ENCODE measurements at regions not wholly inside any gene's neighbourhood (a gene's known extent, or its start where the extent isn't known, plus 50 kb on each side); places are given as distances from the start of the nearest gene placed in this dataset.

GRCh38 chr2:102967451-102967850, 205.6 kb downstream of the TMEM182 start:
- no peak for FAIRE-seq

GRCh38 chr2:102968375-102968774, 206.5 kb downstream of the TMEM182 start:
- no peak for FAIRE-seq

- FAIRE-seq: no peak
Observed at GRCh38 chr2:102971701-102972100, 209.9 kb downstream of the TMEM182 start.

- no peak for FAIRE-seq
Observed at GRCh38 chr2:102975996-102976975, 214.5 kb downstream of the TMEM182 start.

DNA sequence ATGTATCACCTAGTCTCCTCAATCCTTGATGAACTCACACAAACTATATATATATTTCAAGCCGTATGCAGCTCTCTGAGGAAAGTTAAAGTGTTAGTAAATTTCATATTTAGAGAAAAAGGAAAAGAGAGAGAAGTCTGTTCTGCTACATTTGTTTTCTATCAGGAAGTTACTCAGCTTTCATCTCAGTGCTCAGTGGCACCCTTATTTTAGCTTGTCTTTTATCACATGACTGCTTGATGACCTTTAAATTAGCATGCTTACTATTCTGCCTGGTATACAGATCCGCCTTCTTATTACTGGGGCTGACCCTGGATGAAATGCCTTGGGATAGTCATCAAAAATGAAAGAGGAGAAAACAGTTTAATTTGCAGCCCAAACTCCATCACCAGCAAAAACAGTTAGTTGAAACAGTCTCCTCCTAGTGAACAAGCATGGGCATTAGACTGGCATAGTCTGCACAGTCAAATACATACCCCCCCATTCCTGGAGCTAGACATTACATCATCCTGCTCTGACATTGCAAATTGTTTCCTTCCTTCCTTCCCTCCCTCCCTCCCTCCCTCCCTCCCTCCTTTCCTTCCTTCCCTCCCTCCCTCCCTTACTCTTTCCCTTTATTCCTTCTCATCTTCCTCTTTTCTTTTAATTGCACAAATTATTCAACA, 215.7 kb downstream of the TMEM182 start:
- FAIRE-seq: no peak

- FAIRE-seq: no peak
Observed at GRCh38 chr2:102978091-102978490, 216.3 kb downstream of the TMEM182 start.

- FAIRE-seq: no peak
Observed at GRCh38 chr2:102979429-102979828, 217.6 kb downstream of the TMEM182 start.

DNA sequence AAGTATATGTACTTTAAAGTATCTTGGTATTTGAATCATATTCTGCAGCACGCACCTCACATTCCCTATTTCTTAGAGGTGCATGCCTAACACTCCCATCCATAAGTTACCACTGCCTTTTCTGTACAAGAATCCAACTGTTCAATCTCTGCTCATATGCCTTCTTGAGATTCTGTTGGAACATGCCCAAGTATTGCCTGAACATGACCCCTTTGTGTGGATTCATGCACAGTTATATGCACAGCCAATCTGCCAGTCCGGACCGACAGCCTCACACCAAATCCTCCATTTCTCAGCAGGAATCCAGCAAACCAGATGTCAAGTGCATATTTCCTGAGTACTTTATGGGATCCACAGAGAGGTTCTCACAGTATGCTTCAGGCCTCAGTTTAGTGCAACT, 222.0 kb downstream of the TMEM182 start:
- no peak for FAIRE-seq

DNA sequence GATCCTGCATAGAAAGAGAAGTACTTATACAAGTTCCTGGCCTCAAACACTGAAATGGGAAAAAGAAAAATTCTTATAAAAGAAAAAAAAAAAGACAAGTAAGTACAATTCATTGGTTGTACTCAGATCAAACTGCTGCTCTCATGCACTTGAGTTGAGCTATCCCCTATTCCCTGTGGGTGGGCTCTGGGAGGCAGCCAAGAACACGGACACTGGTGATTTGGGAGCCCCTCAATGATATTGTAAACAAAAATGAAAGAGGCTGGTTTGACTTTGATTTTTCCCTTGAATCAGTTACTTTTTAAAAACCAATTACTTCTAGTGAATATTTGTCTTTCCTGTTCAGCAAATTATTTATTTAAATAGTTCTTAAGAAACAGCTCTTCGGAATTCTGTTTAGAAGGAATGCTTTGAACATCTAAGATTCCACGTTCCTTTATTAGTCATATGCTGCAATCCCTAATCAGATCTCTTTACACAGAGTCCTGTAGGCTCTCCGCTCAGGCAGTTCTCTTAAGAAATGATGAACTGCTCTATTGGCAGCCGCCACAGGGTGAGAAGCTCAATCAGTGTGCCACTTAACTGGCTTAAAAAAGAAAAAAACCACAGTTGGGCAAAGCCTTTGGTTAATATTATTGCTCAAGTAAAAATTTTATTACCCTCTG, 225.1 kb downstream of the TMEM182 start:
- FAIRE-seq: no peak

DNA sequence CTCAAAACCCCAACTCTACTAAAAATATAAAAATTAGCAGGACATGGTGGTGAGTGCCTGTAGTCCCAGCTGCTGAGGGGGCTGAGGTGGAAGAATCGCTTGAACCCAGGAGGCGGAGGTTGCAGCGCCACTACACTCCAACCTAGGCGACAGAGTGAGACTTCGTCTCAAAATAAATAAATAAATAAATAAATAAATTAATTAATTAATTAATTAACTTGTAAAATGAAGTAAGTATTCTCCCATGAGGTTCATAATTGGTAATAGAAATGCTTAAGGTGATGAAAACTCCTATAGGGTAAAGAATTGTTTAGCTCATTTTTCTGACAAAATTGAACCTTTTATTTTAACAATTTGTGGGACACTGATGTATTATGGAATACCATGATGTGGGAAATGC, 230.8 kb downstream of the TMEM182 start:
- FAIRE-seq: no peak

GRCh38 chr2:102999958-103000357, 238.1 kb downstream of the TMEM182 start:
- no peak for FAIRE-seq

GRCh38 chr2:103002954-103003353, 241.1 kb downstream of the TMEM182 start:
- no peak for FAIRE-seq

DNA sequence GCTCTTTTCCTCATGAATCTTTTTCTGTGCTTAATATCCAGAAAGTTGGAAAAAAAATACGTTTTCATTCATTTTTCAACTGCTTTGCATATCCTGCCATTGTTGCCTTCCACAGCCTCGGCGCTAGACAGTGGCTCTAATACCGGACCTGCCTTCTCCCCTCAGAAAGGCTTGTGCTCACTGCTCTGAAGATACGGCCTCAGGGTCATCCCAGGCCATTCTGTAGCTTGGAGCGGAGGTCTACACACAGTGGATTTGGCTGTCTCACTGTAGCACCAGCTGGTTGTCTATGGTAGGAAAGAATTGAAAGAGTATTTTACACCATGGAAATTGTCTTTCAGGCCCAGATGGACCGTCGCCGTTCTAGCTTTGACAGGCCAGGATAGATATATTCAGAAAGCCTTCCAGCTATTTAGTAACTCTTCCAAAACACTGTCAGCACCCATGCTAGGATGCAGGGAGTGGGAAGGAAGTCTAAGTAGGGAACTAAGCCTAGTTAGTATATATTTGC, 242.0 kb downstream of the TMEM182 start:
- FAIRE-seq: no peak

DNA sequence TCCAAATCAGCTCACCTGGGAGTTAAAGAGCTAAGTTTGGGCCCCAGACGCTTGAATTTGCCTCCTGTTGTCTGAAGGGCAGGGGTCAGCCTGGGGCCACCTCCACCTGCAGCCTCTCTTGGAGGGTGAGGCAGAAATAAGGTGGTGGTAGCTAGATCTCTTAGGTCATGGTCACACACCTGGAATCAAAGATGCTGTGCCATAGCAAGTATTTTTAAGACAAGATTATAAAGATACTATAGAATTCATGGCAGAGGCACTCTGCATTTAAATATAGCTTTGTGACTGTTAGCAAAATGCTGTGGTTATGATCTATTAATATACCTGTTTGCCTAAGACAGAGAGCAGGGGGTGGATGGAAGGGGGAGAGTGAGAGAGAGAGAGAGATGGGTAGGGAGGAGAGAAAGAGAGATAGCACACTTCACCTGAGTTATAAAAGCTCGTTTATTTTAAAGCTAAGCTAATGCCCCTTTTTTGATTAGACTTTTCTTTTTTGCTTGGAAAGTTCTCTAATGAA, 242.7 kb downstream of the TMEM182 start:
- FAIRE-seq: no peak

- no peak for FAIRE-seq
Observed at GRCh38 chr2:103005393-103005792, 243.6 kb downstream of the TMEM182 start.

DNA sequence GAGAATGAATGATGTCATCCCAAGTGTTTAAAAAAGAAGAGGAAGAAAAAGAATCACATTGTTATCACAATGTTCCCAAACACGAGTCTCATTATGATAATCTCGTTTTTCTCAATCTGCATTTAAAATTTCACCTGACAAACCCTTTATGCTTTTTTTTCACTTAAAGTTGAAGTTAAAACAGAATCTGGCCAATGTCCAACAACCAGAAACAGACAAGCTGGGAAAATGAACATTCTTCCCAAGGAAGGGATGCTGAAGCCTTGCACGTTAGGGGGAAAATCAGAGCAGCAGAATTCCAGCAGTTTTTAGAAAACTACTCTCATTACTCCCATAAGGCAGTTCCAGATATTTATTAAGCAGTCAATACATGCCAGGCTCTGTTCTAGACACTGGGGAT, 245.3 kb downstream of the TMEM182 start:
- FAIRE-seq: no peak

DNA sequence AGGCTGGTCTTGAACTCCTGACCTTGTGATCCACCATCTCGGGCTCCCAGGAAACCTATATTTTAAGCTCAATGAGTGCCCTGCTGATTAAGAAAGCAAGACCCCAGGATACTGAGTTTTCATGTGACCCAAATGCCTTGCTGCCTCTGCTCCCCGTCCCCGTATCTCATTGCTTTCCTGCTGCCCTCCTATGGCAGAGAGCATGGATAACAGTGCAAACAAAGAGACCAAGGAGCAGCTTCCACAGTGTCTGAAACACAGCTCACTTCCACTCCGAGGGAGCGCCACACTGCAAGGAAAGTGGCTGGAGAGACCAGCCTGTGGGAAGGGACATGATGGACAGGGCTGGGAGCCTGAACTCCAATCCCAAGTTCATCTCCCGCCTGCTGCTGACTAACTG, 246.8 kb downstream of the TMEM182 start:
- no peak for FAIRE-seq

GRCh38 chr2:103009871-103010270, 248.0 kb downstream of the TMEM182 start:
- FAIRE-seq: no peak

DNA sequence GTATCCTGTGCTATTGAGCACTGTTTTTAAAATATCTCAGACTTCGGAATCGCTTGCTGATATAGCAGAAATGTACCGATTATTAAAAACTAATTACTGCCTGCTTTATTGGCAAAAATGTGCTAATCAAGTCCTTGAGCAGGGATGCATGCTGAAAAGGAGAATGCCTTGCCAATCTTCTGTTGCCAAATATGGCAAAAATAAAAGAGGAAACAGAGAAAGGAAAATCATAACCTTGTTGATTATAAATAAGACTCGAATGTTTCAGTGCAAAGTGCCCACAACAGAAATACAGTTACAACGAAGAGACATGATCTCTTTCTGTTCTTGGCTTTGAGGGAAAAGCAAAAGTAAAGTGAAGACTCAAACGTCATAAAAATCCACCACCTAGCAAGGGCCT, 248.5 kb downstream of the TMEM182 start:
- no peak for FAIRE-seq

GRCh38 chr2:103010751-103011150, 248.9 kb downstream of the TMEM182 start:
- no peak for FAIRE-seq

DNA sequence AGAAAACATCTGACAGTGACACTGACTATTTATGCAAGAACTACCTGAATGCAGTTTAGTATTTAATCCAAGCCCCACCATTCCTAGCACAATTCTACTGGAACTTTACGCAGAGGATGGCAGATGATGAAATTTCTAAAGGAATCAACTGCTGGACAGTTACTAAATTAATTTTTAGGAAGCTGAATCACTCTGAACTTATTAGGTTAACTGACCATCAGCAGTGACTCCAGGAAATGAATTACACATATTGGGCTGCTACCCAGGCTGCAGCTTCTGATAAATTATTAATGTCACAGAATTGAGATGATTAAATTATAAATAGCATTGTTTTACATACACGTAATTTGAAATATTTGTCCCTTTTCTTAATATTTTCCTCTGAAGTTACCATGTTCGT, 250.8 kb downstream of the TMEM182 start:
- no peak for FAIRE-seq

DNA sequence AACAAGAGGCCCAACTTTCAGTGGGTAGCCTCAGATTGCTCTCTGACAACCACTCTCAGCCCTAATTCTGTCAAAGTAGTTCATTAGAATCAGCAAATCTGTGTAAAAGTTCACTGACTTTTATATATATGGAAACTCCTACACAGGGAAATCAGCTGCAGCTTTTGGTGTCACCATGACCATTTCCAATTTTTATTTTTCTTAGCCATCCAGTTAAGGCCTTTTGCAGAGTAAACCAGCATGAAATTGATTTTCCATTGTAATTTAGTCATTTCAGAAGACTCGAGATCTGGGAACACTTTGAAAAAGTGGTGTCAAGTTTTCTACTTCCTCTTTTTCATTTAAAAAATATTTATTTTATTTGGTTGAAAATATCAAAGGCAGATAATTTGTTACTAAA, 263.2 kb downstream of the TMEM182 start:
- no peak for FAIRE-seq

DNA sequence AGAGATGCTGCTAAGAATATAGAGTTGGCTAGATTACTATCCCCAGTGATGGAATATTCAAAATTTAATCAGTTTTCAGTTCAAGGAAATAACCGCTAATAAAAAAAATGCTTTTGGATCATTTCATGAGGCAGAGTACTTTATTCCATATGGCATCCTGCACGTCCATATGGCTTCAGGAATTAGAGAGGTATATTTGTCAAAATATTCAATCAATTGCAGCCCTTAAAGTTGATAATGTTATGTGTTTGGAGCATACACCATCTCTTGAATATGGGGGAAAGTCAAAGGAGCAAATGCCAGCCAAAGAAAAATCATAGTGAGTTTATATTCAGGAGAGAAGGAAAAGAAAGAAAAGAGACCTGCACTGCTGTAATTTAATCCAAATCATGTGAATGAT, 266.4 kb downstream of the TMEM182 start:
- FAIRE-seq: no peak
